Mesendoderm (in vitro differentiated cells): ENCODE measurements at regions not wholly inside any gene's neighbourhood (a gene's known extent, or its start where the extent isn't known, plus 50 kb on each side); places are given as distances from the start of the nearest gene placed in this dataset.

ENCODE experiments used
- DNase-seq: peaks from one replicate; pipeline ENCODE4 v3.0.0; 2013
- H2AK5ac ChIP-seq: 2 replicates; pipeline ENCODE4 v1.6.1; 2013; ENCODE audit warnings: low read length, inconsistent platforms
- H2BK120ac ChIP-seq: 2 replicates; pipeline ENCODE4 v1.6.1; 2013; ENCODE audit warnings: low read depth, mild to moderate bottlenecking, low read length, moderate library complexity, mixed read lengths
- H2BK15ac ChIP-seq: replicated peaks from 2 replicates; pipeline ENCODE4 v1.6.1; 2013; ENCODE audit warnings: low read depth, mild to moderate bottlenecking, moderate library complexity
- H2BK5ac ChIP-seq: 2 replicates; pipeline ENCODE4 v1.6.1; 2013; ENCODE audit warnings: low read length, inconsistent platforms
- H3K18ac ChIP-seq: 2 replicates; pipeline ENCODE4 v1.6.1; 2013; ENCODE audit warnings: mild to moderate bottlenecking, low read length, mixed read lengths
- H3K23ac ChIP-seq: one replicate; pipeline ENCODE4 v1.6.1; 2013; ENCODE audit warnings: low read length
- H3K27ac ChIP-seq: 2 replicates; pipeline ENCODE4 v1.5.1; 2013; ENCODE audit warnings: low read depth, mild to moderate bottlenecking, inconsistent platforms, low read length, moderate library complexity
- H3K27me3 ChIP-seq: 2 replicates; pipeline ENCODE4 v1.6.1; 2013; ENCODE audit warnings: low read length, control low read depth, mild to moderate bottlenecking, inconsistent platforms; ENCODE audit not compliant: insufficient read depth, poor library complexity
- H3K36me3 ChIP-seq: 2 replicates; pipeline ENCODE4 v1.6.1; 2013; ENCODE audit warnings: low read length, inconsistent platforms; ENCODE audit not compliant: control insufficient read depth, insufficient read depth
- H3K4ac ChIP-seq: one replicate; pipeline ENCODE4 v1.6.1; 2013; ENCODE audit warnings: low read depth, mild to moderate bottlenecking, low read length, moderate library complexity
- H3K4me1 ChIP-seq: 2 replicates; pipeline ENCODE4 v1.6.1; 2013; ENCODE audit warnings: low read depth, low read length, inconsistent platforms; ENCODE audit not compliant: control insufficient read depth
- H3K4me2 ChIP-seq: 2 replicates; pipeline ENCODE4 v1.6.1; 2013; ENCODE audit warnings: low read length
- H3K4me3 ChIP-seq: 2 replicates; pipeline ENCODE4 v1.5.1; 2013; ENCODE audit warnings: mild to moderate bottlenecking, low read length
- H3K56ac ChIP-seq: one replicate; pipeline ENCODE4 v1.6.1; 2013; ENCODE audit warnings: low read length
- H3K79me1 ChIP-seq: 2 replicates; pipeline ENCODE4 v1.6.1; 2013; ENCODE audit warnings: low read length, inconsistent platforms
- H3K79me2 ChIP-seq: 2 replicates; pipeline ENCODE4 v1.6.1; 2013; ENCODE audit warnings: mild to moderate bottlenecking, low read length; ENCODE audit not compliant: control insufficient read depth, insufficient read depth
- H3K9ac ChIP-seq: 2 replicates; pipeline ENCODE4 v1.6.1; 2013; ENCODE audit warnings: low read length, inconsistent platforms
- H4K5ac ChIP-seq: one replicate; pipeline ENCODE4 v1.6.1; 2013; ENCODE audit warnings: low read length
- H4K8ac ChIP-seq: one replicate; pipeline ENCODE4 v1.6.1; 2013; ENCODE audit warnings: low read depth, mild to moderate bottlenecking, control low read depth, low read length, moderate library complexity
- WGBS: extraction: QIAGEN DNeasy Blood & Tissue Kit; methylation state at CpG from one replicate; pipeline ENCODE4 v1.1.7; 2013; ENCODE audit warnings: low lambda C conversion rate, missing lambda C conversion rate; ENCODE audit not compliant: insufficient coverage; ENCODE audit errors: extremely low coverage; 5-methylcytosine and 5-hydroxymethylcytosine counted together

GRCh38 chr21:27248814-27249213 lies 281.9 kb upstream of the ADAMTS5 start:
- Histone ChIP-seq H3K18ac (no peak overlapping the region), H2BK15ac (no peak overlapping the region), H3K23ac (no peak overlapping the region), H3K79me1 (no peaks in the 10 kb centered on the region), H3K4me1 (no peaks in the 10 kb centered on the region), H3K79me2 (no peaks in the 10 kb centered on the region), H3K36me3 (no peaks in the 10 kb centered on the region), H3K56ac (no peak overlapping the region), H2AK5ac (no peak overlapping the region), H4K5ac (no peak overlapping the region), H3K4me2 (no peak overlapping the region), H3K27me3 (no peaks in the 10 kb centered on the region), H2BK5ac (no peak overlapping the region), H3K9ac (no peak overlapping the region), H4K8ac (no peak overlapping the region), H2BK120ac (no peak overlapping the region), H3K27ac (no peak overlapping the region), H3K4ac (no peak overlapping the region), H3K4me3 (no peak overlapping the region)
- no peak for DNase-seq
- WGBS: no CpG with 5 or more reads among the region's 1 CpG

GRCh38 chr21:27246741-27247140 lies 279.9 kb upstream of the ADAMTS5 start:
- no CpG with 5 or more reads among the region's 5 CpGs for WGBS
- no peak overlapping the region for H3K56ac ChIP-seq
- no peak overlapping the region for H2BK120ac ChIP-seq
- no peak overlapping the region for H2AK5ac ChIP-seq
- DNase-seq: no peak
- H3K27ac ChIP-seq: no peak overlapping the region
- H3K27me3 ChIP-seq: no peaks in the 10 kb centered on the region
- H3K4me3 ChIP-seq: no peak overlapping the region
- no peak overlapping the region for H4K5ac ChIP-seq
- H3K79me2 ChIP-seq: no peaks in the 10 kb centered on the region
- no peak overlapping the region for H3K4ac ChIP-seq
- H3K79me1 ChIP-seq: no peaks in the 10 kb centered on the region
- H3K36me3 ChIP-seq: no peaks in the 10 kb centered on the region
- H4K8ac ChIP-seq: no peak overlapping the region
- no peak overlapping the region for H2BK5ac ChIP-seq
- H3K18ac ChIP-seq: no peak overlapping the region
- no peak overlapping the region for H3K4me2 ChIP-seq
- H3K4me1 ChIP-seq: no peaks in the 10 kb centered on the region
- no peak overlapping the region for H3K23ac ChIP-seq
- H2BK15ac ChIP-seq: no peak overlapping the region
- no peak overlapping the region for H3K9ac ChIP-seq

GRCh38 chr21:27244776-27245175 lies 277.9 kb upstream of the ADAMTS5 start:
- Histone ChIP-seq H2AK5ac (no peak overlapping the region), H3K23ac (no peak overlapping the region), H3K4me3 (no peak overlapping the region), H2BK15ac (no peak overlapping the region), H3K9ac (no peak overlapping the region), H4K8ac (no peak overlapping the region), H3K4ac (no peak overlapping the region), H2BK120ac (no peak overlapping the region), H3K36me3 (no peaks in the 10 kb centered on the region), H3K79me2 (no peaks in the 10 kb centered on the region), H3K27me3 (no peaks in the 10 kb centered on the region), H3K27ac (no peak overlapping the region), H4K5ac (no peak overlapping the region), H3K4me2 (no peak overlapping the region), H3K4me1 (no peaks in the 10 kb centered on the region), H3K56ac (no peak overlapping the region), H3K18ac (no peak overlapping the region), H2BK5ac (no peak overlapping the region), H3K79me1 (no peaks in the 10 kb centered on the region)
- no peak for DNase-seq
- no CpG with 5 or more reads among the region's 3 CpGs for WGBS

- Histone ChIP-seq H2BK5ac (no peak overlapping the region), H2AK5ac (no peak overlapping the region), H3K4me1 (no peaks in the 10 kb centered on the region), H3K27ac (no peak overlapping the region), H2BK120ac (no peak overlapping the region), H3K79me2 (no peaks in the 10 kb centered on the region), H4K8ac (no peak overlapping the region), H3K4me3 (no peak overlapping the region), H3K18ac (no peak overlapping the region), H3K4me2 (no peak overlapping the region), H3K36me3 (no peaks in the 10 kb centered on the region), H4K5ac (no peak overlapping the region), H3K23ac (no peak overlapping the region), H3K56ac (no peak overlapping the region), H3K79me1 (no peaks in the 10 kb centered on the region), H3K27me3 (no peaks in the 10 kb centered on the region), H3K4ac (no peak overlapping the region), H2BK15ac (no peak overlapping the region), H3K9ac (no peak overlapping the region)
- no CpG with 5 or more reads among the region's 2 CpGs for WGBS
- no peak for DNase-seq
Observed at GRCh38 chr21:27244352-27244751, 277.5 kb upstream of the ADAMTS5 start.

GRCh38 chr21:27240839-27241238 lies 274.0 kb upstream of the ADAMTS5 start:
- H3K27ac ChIP-seq: no peak overlapping the region
- no peak for DNase-seq
- WGBS: no CpG with 5 or more reads among the region's 2 CpGs

DNA sequence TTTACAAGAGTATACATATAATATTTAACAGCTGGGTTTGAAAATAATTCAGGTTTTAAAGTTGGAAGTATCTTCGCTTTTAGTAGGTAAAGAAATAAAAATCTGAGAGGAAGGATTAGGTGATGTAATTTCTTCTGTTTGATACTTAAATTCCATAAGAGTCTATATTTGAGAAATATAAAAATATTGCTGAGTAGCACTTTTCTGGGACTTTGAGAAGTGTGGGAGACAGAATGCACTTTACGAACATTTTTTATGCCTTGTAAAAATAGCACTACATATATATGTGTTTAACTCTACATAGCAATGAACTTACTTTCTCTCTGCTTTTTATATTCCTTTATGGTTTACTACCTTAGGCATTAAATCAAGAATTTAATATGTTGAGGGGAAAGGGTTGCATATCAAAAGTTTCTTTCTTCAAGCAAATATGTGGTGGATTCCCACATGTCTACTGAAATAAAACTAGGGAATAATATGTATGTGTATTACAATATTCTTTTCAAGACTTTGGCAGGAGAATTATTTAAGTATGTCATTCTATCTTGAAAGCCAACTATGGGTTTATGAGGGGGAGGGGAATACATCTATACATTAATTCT lies 266.7 kb upstream of the ADAMTS5 start:
- H3K27ac ChIP-seq: no peak overlapping the region
- H3K36me3 ChIP-seq: no peaks in the 10 kb centered on the region
- H3K4me1 ChIP-seq: no peaks in the 10 kb centered on the region
- no peak overlapping the region for H3K4me3 ChIP-seq
- no peak overlapping the region for H3K18ac ChIP-seq
- H3K9ac ChIP-seq: no peak overlapping the region
- H3K56ac ChIP-seq: no peak overlapping the region
- H2BK120ac ChIP-seq: no peak overlapping the region
- H2AK5ac ChIP-seq: no peak overlapping the region
- no peak overlapping the region for H2BK15ac ChIP-seq
- no peak overlapping the region for H4K8ac ChIP-seq
- H2BK5ac ChIP-seq: no peak overlapping the region
- no peaks in the 10 kb centered on the region for H3K27me3 ChIP-seq
- H3K4ac ChIP-seq: no peak overlapping the region
- H4K5ac ChIP-seq: no peak overlapping the region
- no peaks in the 10 kb centered on the region for H3K79me2 ChIP-seq
- H3K4me2 ChIP-seq: no peak overlapping the region
- H3K79me1 ChIP-seq: no peaks in the 10 kb centered on the region
- H3K23ac ChIP-seq: no peak overlapping the region
- no peak for DNase-seq
- WGBS: no CpG with 5 or more reads among the region's 2 CpGs

More at GRCh38 chr21:27240839-27241238, 274.0 kb upstream of the ADAMTS5 start:
- Histone ChIP-seq H3K79me2 (no peaks in the 10 kb centered on the region), H3K4ac (no peak overlapping the region), H3K9ac (no peak overlapping the region), H2AK5ac (no peak overlapping the region), H3K79me1 (no peaks in the 10 kb centered on the region), H3K23ac (no peak overlapping the region), H4K8ac (no peak overlapping the region), H2BK120ac (no peak overlapping the region), H2BK15ac (no peak overlapping the region), H4K5ac (no peak overlapping the region), H3K4me2 (no peak overlapping the region), H2BK5ac (no peak overlapping the region), H3K18ac (no peak overlapping the region), H3K36me3 (no peaks in the 10 kb centered on the region), H3K4me3 (no peak overlapping the region), H3K4me1 (no peaks in the 10 kb centered on the region), H3K27me3 (no peaks in the 10 kb centered on the region), H3K56ac (no peak overlapping the region)
